ENCODE measurements at regions not wholly inside any gene's neighbourhood (a gene's known extent, or its start where the extent isn't known, plus 50 kb on each side); places are given as distances from the start of the nearest gene placed in this dataset.

DNA sequence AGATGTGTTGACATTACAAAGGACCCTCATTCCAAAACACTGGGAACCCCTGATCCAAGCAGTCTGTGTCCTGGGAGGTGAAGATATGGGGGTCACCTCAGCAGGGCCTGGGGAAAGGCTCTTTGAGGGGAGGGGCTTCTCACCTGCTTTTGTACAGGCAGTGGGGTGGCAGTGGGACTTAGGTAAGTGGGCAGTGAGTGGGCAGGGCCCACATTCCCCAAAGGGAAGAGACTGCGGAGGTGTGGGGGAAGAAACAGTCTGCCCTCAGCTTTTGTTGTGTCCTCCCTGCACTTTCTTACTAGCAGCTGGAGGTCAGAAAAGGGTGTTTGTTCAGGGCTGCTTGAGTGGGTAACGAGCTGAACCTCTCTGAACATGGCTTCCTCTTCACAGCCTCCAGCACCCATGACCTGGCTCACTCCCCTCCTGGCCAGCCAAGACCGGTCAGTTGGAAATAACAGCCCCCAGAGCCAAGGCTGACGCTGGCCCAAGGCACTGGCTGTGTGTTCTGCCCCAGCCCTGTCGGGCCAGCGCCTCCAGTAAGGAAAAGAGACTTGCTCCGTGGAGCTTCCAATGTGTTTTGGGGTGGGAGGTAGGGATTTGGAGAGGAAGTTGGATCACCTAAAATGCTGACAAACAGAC, 173.5 kb downstream of the PSMG1 start:
- TF ChIP-seq CBX3 (IDR thresholded peaks at IDR 0.05; ENCODE audit: borderline replicate concordance, low read depth) (no peak), CHD4 (IDR thresholded peaks at IDR 0.05) (no peak), JUND (IDR thresholded peaks at IDR 0.05; ENCODE audit: low read depth, low read length) (no peak), SMC3 (IDR thresholded peaks at IDR 0.05; ENCODE audit: borderline replicate concordance, low read length) (no peak), BCL11A (IDR thresholded peaks at IDR 0.05; ENCODE audit: low read depth, low read length) (no peak), MXI1 (IDR thresholded peaks at IDR 0.05; ENCODE audit: low read depth, low read length) (no peak)

Data from GM12878 (cell line).